WTC11 (cell line): ENCODE measurements at regions not wholly inside any gene's neighbourhood (a gene's known extent, or its start where the extent isn't known, plus 50 kb on each side); places are given as distances from the start of the nearest gene placed in this dataset.

ENCODE experiments used
- ATAC-seq: fragments of 200-7000 bp; cut with Tn5 transposase; 2 replicates; pipeline ENCODE4 v1.10.0; 2021; ENCODE audit warnings: mild to moderate bottlenecking, moderate library complexity
- CTCF ChIA-PET: fragments of 300-600 bp; sonication (Branson Sonifier 250); formaldehyde crosslinking; loops from one replicate; lab custom pipeline; 2021; ENCODE audit warnings: antibody characterized with exemption; lab: Charles Lee
- POLR2A ChIA-PET: fragments of 350-600 bp; sonication (Branson Sonifier 250); formaldehyde crosslinking; loops from one replicate; lab custom pipeline; 2021; ENCODE audit warnings: antibody characterized with exemption; lab: Charles Lee
- DNase-seq: peaks from one replicate; pipeline ENCODE4 v3.0.0; 2021; ENCODE audit warnings: low spot score
- H3K27ac Mint-ChIP-seq: 2 replicates; pipeline ENCODE4 v1.8.0; 2021; ENCODE audit warnings: mixed read lengths
- H3K27me3 Mint-ChIP-seq: 2 replicates; pipeline ENCODE4 v1.8.0; 2021; ENCODE audit warnings: low read depth, mild to moderate bottlenecking, moderate library complexity, mixed read lengths
- H3K36me3 Mint-ChIP-seq: 2 replicates; pipeline ENCODE4 v1.8.0; 2021; ENCODE audit warnings: mixed read lengths
- H3K4me1 Mint-ChIP-seq: 2 replicates; pipeline ENCODE4 v1.8.0; 2022; ENCODE audit warnings: mixed read lengths
- H3K4me3 Mint-ChIP-seq: 2 replicates; pipeline ENCODE4 v1.8.0; 2021; ENCODE audit warnings: mild to moderate bottlenecking, moderate library complexity, mixed read lengths
- H3K9me3 Mint-ChIP-seq: 2 replicates; pipeline ENCODE4 v1.8.0; 2021; ENCODE audit warnings: mixed read lengths
- CDX4 ChIP-seq: fragments of 250-450 bp; sonication (Bioruptor Pico); IDR thresholded peaks from 2 replicates; pipeline ENCODE4 v1.9.0; 2021; ENCODE audit warnings: moderate library complexity, mild to moderate bottlenecking, inconsistent platforms, borderline replicate concordance
- GRHL2 ChIP-seq: fragments of 250-450 bp; sonication (Bioruptor Pico); IDR thresholded peaks from 2 replicates; pipeline ENCODE4 v1.8.0; 2022; ENCODE audit warnings: mild to moderate bottlenecking, moderate library complexity; ENCODE audit not compliant: insufficient replicate concordance, severe bottlenecking
- NR2C2 ChIP-seq: sonication (generic); formaldehyde crosslinking; IDR thresholded peaks from 2 replicates; pipeline ENCODE4 v1.8.0; 2022; ENCODE audit warnings: mild to moderate bottlenecking, missing genetic modification reagents
- PRDM15 ChIP-seq: sonication (generic); formaldehyde crosslinking; IDR thresholded peaks from 2 replicates; pipeline ENCODE4 v1.8.0; 2022; ENCODE audit warnings: missing genetic modification reagents
- SP1 ChIP-seq: sonication (generic); formaldehyde crosslinking; conservative IDR thresholded peaks from 2 replicates; pipeline ENCODE4 v1.8.1; 2022; ENCODE audit warnings: missing genetic modification reagents
- STAT6 ChIP-seq: sonication (generic); formaldehyde crosslinking; conservative IDR thresholded peaks from 2 replicates; pipeline ENCODE4 v1.8.1; 2023; ENCODE audit warnings: mild to moderate bottlenecking, low read depth, missing genetic modification reagents, moderate library complexity
- TEAD1 ChIP-seq: sonication (generic); formaldehyde crosslinking; IDR thresholded peaks from 2 replicates; pipeline ENCODE4 v1.8.0; 2022; ENCODE audit warnings: mild to moderate bottlenecking, missing genetic modification reagents
- ZMAT4 ChIP-seq: fragments of 250-450 bp; sonication (Bioruptor Pico); IDR thresholded peaks from 2 replicates; pipeline ENCODE4 v1.9.0; 2021; ENCODE audit warnings: mild to moderate bottlenecking
- ZNF263 ChIP-seq: sonication (generic); formaldehyde crosslinking; IDR thresholded peaks from 2 replicates; pipeline ENCODE4 v1.8.1; 2022; ENCODE audit warnings: low read depth, mild to moderate bottlenecking, moderate library complexity, missing genetic modification reagents
- ZNF317 ChIP-seq: sonication (generic); formaldehyde crosslinking; IDR thresholded peaks from 2 replicates; pipeline ENCODE4 v1.8.1; 2023; ENCODE audit warnings: low read depth, mild to moderate bottlenecking, moderate library complexity, missing genetic modification reagents, borderline replicate concordance
- ZNF396 ChIP-seq: fragments of 250-450 bp; sonication (Bioruptor Pico); IDR thresholded peaks from 2 replicates; pipeline ENCODE4 v1.8.0; 2021; ENCODE audit warnings: mild to moderate bottlenecking, moderate library complexity, borderline replicate concordance
- ZNF423 ChIP-seq: fragments of 250-450 bp; sonication (Bioruptor Pico); IDR thresholded peaks from 2 replicates; pipeline ENCODE4 v2.1.2; 2022; ENCODE audit warnings: mild to moderate bottlenecking, moderate library complexity
- ZNF532 ChIP-seq: fragments of 250-450 bp; sonication (Bioruptor Pico); IDR thresholded peaks from 2 replicates; pipeline ENCODE4 v1.9.0; 2021; ENCODE audit warnings: mild to moderate bottlenecking, borderline replicate concordance
- ZNF671 ChIP-seq: fragments of 250-450 bp; sonication (Bioruptor Pico); IDR thresholded peaks from 2 replicates; pipeline ENCODE4 v1.8.0; 2021; ENCODE audit warnings: mild to moderate bottlenecking
- ZSCAN18 ChIP-seq: fragments of 250-450 bp; sonication (Bioruptor Pico); IDR thresholded peaks from 2 replicates; pipeline ENCODE4 v2.1.2; 2022; ENCODE audit warnings: mild to moderate bottlenecking, moderate library complexity

- ATAC-seq, result no peak
- ChIA-PET CTCF (interaction anchor here (0.6 kb wide), 1 partner anchor 175 kb away, joined by 5 read pairs; no protein-coding TSS in a partner anchor), POLR2A (no interaction called here)
- Mint-ChIP-seq H3K27ac (no peak overlapping the region), H3K4me1 (no peaks in the 10 kb centered on the region), H3K9me3 (peaks cover 21% of the 10 kb centered on the region), H3K27me3 (no peaks in the 10 kb centered on the region; the same call in 1 of the 2 replicates), H3K36me3 (peaks cover 3% of the 10 kb centered on the region; the same call in 1 of the 2 replicates), H3K4me3 (no peak overlapping the region)
- DNase-seq, result no peak
- TF ChIP-seq ZNF263 (CRISPR knock-in tag) (no peak), ZNF396 (CRISPR knock-in tag) (no peak), ZSCAN18 (CRISPR knock-in tag) (no peak), ZNF317 (CRISPR knock-in tag) (no peak), NR2C2 (CRISPR knock-in tag) (no peak), TEAD1 (CRISPR knock-in tag) (no peak), ZMAT4 (CRISPR knock-in tag) (no peak), ZNF532 (no peak), ZNF423 (no peak), CDX4 (CRISPR knock-in tag) (no peak), STAT6 (no peak), PRDM15 (CRISPR knock-in tag) (no peak), GRHL2 (CRISPR knock-in tag) (no peak), SP1 (CRISPR knock-in tag) (no peak), ZNF671 (no peak)
Observed at GRCh38 chr6:18545726-18546125, 158.6 kb downstream of the RNF144B start.
